CD14-positive monocyte (primary cell): ENCODE measurements at regions not wholly inside any gene's neighbourhood (a gene's known extent, or its start where the extent isn't known, plus 50 kb on each side); places are given as distances from the start of the nearest gene placed in this dataset.
A peak's percentile ranks its signal among the peaks of the same experiment; 100 is the strongest.

Source experiments
- DNase-seq, 3 donors: peaks; one replicate each; pipeline ENCODE4 v3.0.0-alpha.2; 2011 to 2022
- H2AFZ ChIP-seq: 2 replicates; pipeline ENCODE4 v1.6.0; 2012; ENCODE audit warnings: mild to moderate bottlenecking, low read depth, low read length, inconsistent platforms; ENCODE audit not compliant: insufficient read depth, poor library complexity, severe bottlenecking
- H3K27ac ChIP-seq, 2 donors: 1 replicate in 1 of 2; 2 replicates in 1 of 2; pipeline ENCODE4 v1.5.1; 2012 to 2013; ENCODE audit warnings: low read length in 2 of 2, control low read depth in 1 of 2, inconsistent platforms in 1 of 2, low read depth in 1 of 2, mild to moderate bottlenecking in 1 of 2
- H3K27me3 ChIP-seq, 2 donors: one replicate each; pipeline versions ENCODE4 v1.6.0 to v1.6.1; 2011 to 2013; ENCODE audit warnings: low read length in 2 of 2; ENCODE audit not compliant: control insufficient read depth in 2 of 2, insufficient read depth in 2 of 2
- H3K36me3 ChIP-seq, 2 donors: replicated peaks in 1 of 2; 1 replicate in 1 of 2; 2 replicates in 1 of 2; pipeline versions ENCODE4 v1.5.1 to v1.6.1; 2012 to 2013; ENCODE audit warnings: low read length in 2 of 2, control low read depth in 1 of 2, inconsistent platforms in 1 of 2, mild to moderate bottlenecking in 1 of 2; ENCODE audit not compliant: insufficient read depth in 2 of 2, control insufficient read depth in 1 of 2
- H3K4me1 ChIP-seq, 2 donors: 1 replicate in 1 of 2; 2 replicates in 1 of 2; pipeline versions ENCODE4 v1.5.1 to v1.6.1; 2012 to 2013; ENCODE audit warnings: low read length in 2 of 2, control low read depth in 1 of 2, inconsistent platforms in 1 of 2, mild to moderate bottlenecking in 1 of 2, moderate library complexity in 1 of 2; ENCODE audit not compliant: insufficient read depth in 2 of 2, control insufficient read depth in 1 of 2
- H3K4me2 ChIP-seq: replicated peaks from 2 replicates; pipeline ENCODE3; 2012; ENCODE audit warnings: low read length, moderate library complexity, mild to moderate bottlenecking; ENCODE audit not compliant: poor library complexity, severe bottlenecking; ENCODE audit errors: extremely low read depth
- H3K4me3 ChIP-seq, 3 experiments: fragments of 200-600 bp in 1 of 3; sonication (generic) in 1 of 3; replicated peaks in 1 of 3; 1 replicate in 2 of 3; 2 replicates in 1 of 3; pipeline ENCODE4 v1.5.1; 2011 to 2013; ENCODE audit warnings: low read length in 3 of 3, mild to moderate bottlenecking in 3 of 3, control low read depth in 2 of 3, low read depth in 2 of 3, inconsistent platforms in 1 of 3, moderate library complexity in 1 of 3
- H3K79me2 ChIP-seq: 2 replicates; pipeline ENCODE4 v1.6.0; 2012; ENCODE audit warnings: mild to moderate bottlenecking, control low read depth, inconsistent platforms, low read length, moderate library complexity; ENCODE audit not compliant: insufficient read depth
- H3K9ac ChIP-seq: 2 replicates; pipeline ENCODE4 v1.6.0; 2017; ENCODE audit warnings: low read length, mild to moderate bottlenecking; ENCODE audit not compliant: insufficient read depth, poor library complexity, severe bottlenecking
- H3K9me3 ChIP-seq, 2 donors: replicated peaks in 1 of 2; 1 replicate in 1 of 2; 2 replicates in 1 of 2; pipeline versions ENCODE4 v1.5.1 to v1.6.1; 2012 to 2013; ENCODE audit warnings: low read length in 2 of 2, control low read depth in 1 of 2; ENCODE audit not compliant: control insufficient read depth in 1 of 2, insufficient read depth in 1 of 2
- H4K20me1 ChIP-seq: 2 replicates; pipeline ENCODE4 v1.6.0; 2012; ENCODE audit warnings: mild to moderate bottlenecking, low read length, control low read depth, moderate library complexity; ENCODE audit not compliant: insufficient read depth
- H3K27ac Mint-ChIP-seq, 7 donors: one replicate each; pipeline ENCODE4 v1.8.0; 2020; ENCODE audit warnings: mild to moderate bottlenecking in 7 of 7, mixed read lengths in 7 of 7, moderate library complexity in 6 of 7, inconsistent platforms in 2 of 7
- H3K27me3 Mint-ChIP-seq, 3 donors: one replicate each; pipeline ENCODE4 v1.8.0; 2021 to 2022; ENCODE audit warnings: low read depth in 3 of 3, mild to moderate bottlenecking in 3 of 3, mixed read lengths in 3 of 3, moderate library complexity in 3 of 3, inconsistent platforms in 1 of 3
- H3K36me3 Mint-ChIP-seq, 2 donors: one replicate each; pipeline ENCODE4 v1.8.0; 2020; ENCODE audit warnings: mixed read lengths in 2 of 2, inconsistent platforms in 1 of 2, mild to moderate bottlenecking in 1 of 2
- H3K4me1 Mint-ChIP-seq: one replicate; pipeline ENCODE4 v1.8.0; 2020; ENCODE audit warnings: mild to moderate bottlenecking, mixed read lengths
- H3K4me3 Mint-ChIP-seq, 2 donors: one replicate each; pipeline ENCODE4 v1.8.0; 2020; ENCODE audit warnings: mild to moderate bottlenecking in 2 of 2, mixed read lengths in 2 of 2, moderate library complexity in 1 of 2
- H3K9me3 Mint-ChIP-seq, 7 donors: one replicate each; pipeline ENCODE4 v1.8.0; 2020 to 2022; ENCODE audit warnings: mixed read lengths in 7 of 7, mild to moderate bottlenecking in 6 of 7, moderate library complexity in 6 of 7, inconsistent platforms in 2 of 7
- CTCF ChIP-seq: fragments of 200-600 bp; IDR thresholded peaks from one replicate; pipeline ENCODE4 v1.8.0; 2022; ENCODE audit warnings: antibody characterized with exemption, mild to moderate bottlenecking
- WGBS: methylation state at CpG from one replicate; pipeline ENCODE4 v1.1.5; 2013; ENCODE audit warnings: missing lambda C conversion rate; ENCODE audit not compliant: insufficient coverage; 5-methylcytosine and 5-hydroxymethylcytosine counted together
- intact Hi-C, 2 donors: fragments of 100-400 bp; cut with micrococcal nuclease; formaldehyde crosslinking; loops; one replicate each; pipeline versions ENCODE4 v1.15.0 to v1.15.1; 2023

GRCh38 chrX:10892621-10893225, 218.4 kb upstream of the HCCS start:
- H3K4me2 ChIP-seq, result peak overlapping the region; percentile 2
- WGBS, result no CpG with 5 or more reads among the region's 1 CpG

GRCh38 chrX:10893366-10893765, 217.8 kb upstream of the HCCS start:
- Mint-ChIP-seq H3K36me3 (no peaks in the 10 kb centered on the region), H3K27ac (peak overlapping the region in 3 of 7 donors; percentile 52 to 75 (median 59)), H3K27me3 (peaks cover 0 to 2% (median 0%) of the 10 kb centered on the region in 3 donors), H3K9me3 (peaks cover 0 to 6% (median 2%) of the 10 kb centered on the region in 7 donors), H3K4me1 (peaks cover 13% of the 10 kb centered on the region), H3K4me3 (no peak overlapping the region)
- WGBS, result no CpG with 5 or more reads among the region's 2 CpGs
- H2AFZ ChIP-seq, result no peak overlapping the region
- H3K4me3 ChIP-seq, result no peak overlapping the region
- intact Hi-C loops, result no loop called here
- no peaks in the 10 kb centered on the region for H3K79me2 ChIP-seq
- H3K27me3 ChIP-seq, result no peaks in the 10 kb centered on the region
- TF ChIP-seq CTCF, result no peak
- H3K9ac ChIP-seq, result no peak overlapping the region
- peaks cover 0 to 5% of the 10 kb centered on the region in 2 donors for H3K9me3 ChIP-seq
- no peak overlapping the region for H3K4me2 ChIP-seq
- H3K4me1 ChIP-seq, result peaks cover 9 to 11% of the 10 kb centered on the region in 2 donors
- H4K20me1 ChIP-seq, result no peaks in the 10 kb centered on the region
- no peaks in the 10 kb centered on the region for H3K36me3 ChIP-seq
- no peak overlapping the region for H3K27ac ChIP-seq
- peak in 2 of 3 donors; percentile 31 to 36 for DNase-seq

More at GRCh38 chrX:10892621-10893225, 218.4 kb upstream of the HCCS start:
- intact Hi-C loops, result no loop called here
- Histone ChIP-seq H2AFZ (no peak overlapping the region), H3K9me3 (peaks cover 0 to 3% of the 10 kb centered on the region in 2 donors), H3K27me3 (no peaks in the 10 kb centered on the region), H3K79me2 (no peaks in the 10 kb centered on the region), H3K4me1 (peaks cover 9 to 11% of the 10 kb centered on the region in 2 donors), H3K36me3 (no peaks in the 10 kb centered on the region), H3K4me3 (no peak overlapping the region), H3K27ac (no peak overlapping the region), H3K9ac (no peak overlapping the region), H4K20me1 (no peaks in the 10 kb centered on the region)
- no peak overlapping the region for H3K4me3 Mint-ChIP-seq
- peaks cover 13% of the 10 kb centered on the region for H3K4me1 Mint-ChIP-seq
- no peak for DNase-seq
- H3K36me3 Mint-ChIP-seq, result no peaks in the 10 kb centered on the region
- H3K9me3 Mint-ChIP-seq, result peaks cover 0 to 4% (median 0%) of the 10 kb centered on the region in 7 donors
- peaks cover 0 to 2% (median 0%) of the 10 kb centered on the region in 3 donors for H3K27me3 Mint-ChIP-seq
- peak overlapping the region in 1 of 7 donors; percentile 75 for H3K27ac Mint-ChIP-seq
- no peak for TF ChIP-seq CTCF
